Activated CD4-positive, alpha-beta T cell treated with anti-CD3 and anti-CD28 coated beads for 48 hours (primary cell): ENCODE measurements at regions not wholly inside any gene's neighbourhood (a gene's known extent, or its start where the extent isn't known, plus 50 kb on each side); places are given as distances from the start of the nearest gene placed in this dataset.

Experiments used
- DNase-seq: peaks from one replicate; pipeline ENCODE4 v3.0.0-alpha.2; 2020

DNA sequence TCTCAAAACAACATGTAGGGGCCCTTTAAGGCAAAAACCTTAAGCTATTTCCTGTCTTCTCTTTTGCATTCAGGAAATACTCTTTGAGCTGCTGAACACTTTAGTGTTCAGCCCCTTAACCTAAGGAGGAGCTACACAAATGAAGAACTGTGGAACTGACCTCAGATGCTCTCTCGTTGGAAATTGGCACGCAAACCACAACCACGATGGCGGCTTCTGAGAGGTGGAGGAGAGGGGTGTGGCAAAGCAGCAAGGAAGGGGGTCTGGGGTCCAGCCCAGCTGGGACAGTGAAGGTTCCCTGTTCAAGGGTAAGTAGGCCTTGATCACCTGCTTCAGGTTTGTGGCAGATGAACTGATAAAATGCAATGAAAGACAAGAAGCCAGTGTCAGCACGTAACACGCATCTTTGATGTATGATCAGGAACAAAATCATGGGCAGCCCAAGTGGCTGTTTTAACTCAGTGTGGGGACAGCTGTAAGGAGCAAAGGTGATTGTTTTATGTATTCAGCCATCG lies 291.6 kb upstream of the TNRC6C start:
- peak; percentile 71 for DNase-seq

DNA sequence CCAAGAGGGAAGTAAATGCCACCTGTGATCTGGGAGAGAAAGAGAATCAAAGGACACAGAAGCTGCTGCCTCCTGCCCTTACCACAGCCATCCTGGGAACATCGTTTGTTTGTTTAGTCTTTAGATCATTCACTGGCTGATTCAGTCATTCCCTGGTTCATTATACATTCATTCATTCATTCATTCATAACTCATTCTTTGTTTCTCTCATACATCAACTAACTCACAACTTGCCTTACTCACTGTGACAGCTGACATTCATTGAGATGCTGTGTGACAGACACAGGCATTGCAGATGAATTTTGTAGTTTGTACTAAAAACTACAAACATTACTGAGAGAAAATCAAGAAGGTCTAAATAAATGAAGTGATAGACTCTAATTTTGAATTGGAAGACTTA lies 291.0 kb upstream of the TNRC6C start:
- DNase-seq: no peak

DNA sequence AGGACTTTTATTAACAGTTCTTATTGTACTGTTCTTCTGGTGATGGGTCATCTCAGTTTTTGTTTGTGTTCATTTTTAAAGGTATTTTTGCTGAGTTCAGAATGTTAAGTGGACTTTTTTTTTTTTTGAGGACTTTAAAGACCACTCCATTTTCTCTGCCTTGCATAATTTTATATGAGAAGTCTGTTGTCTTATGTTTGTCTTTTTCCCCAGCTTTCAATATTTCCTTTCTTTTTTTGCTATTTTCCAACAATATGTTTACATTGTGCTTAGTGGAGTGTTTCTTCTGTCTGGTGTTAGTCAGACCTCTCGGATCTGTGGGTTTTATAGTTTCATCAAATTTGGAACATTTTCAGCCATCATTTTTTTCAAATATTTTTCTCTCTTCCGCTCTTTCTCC lies 290.0 kb upstream of the TNRC6C start:
- no peak for DNase-seq

DNA sequence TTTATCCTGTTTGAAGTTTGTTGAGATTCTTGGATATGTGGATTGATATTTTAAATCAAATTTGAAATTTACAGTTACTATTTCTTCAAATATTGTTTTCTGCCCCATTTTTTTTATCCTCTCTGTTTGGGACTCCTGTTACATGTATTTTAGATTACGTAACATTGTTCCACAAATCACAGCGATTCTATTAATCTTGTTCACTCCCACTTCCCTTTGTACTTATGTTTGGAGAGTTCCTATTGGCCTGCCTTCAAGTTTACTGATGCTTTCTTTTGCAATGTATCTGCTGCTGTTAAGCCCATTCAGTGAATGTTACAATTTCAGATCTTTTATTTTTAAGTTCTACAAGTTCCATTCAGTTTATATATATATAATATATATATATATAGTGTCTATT lies 288.3 kb upstream of the TNRC6C start:
- DNase-seq: no peak

DNA sequence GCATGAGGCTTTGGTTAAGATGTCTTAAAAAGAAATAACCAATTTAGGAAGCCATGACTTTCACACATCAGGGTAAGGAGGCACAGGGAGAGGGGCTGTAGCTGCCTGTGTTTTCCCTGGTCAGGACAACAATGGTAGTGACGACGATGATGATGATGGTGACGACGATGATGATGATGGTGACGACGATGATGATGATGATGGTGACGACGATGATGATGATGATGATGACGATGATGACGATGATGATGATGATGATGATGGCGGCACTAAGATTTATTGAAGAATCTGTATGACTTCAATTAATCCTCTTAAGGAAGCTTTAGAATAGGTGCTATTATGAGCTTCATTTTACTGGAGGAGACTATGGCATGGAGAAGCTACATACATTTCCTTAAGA lies 284.1 kb upstream of the TNRC6C start:
- DNase-seq: no peak

DNA sequence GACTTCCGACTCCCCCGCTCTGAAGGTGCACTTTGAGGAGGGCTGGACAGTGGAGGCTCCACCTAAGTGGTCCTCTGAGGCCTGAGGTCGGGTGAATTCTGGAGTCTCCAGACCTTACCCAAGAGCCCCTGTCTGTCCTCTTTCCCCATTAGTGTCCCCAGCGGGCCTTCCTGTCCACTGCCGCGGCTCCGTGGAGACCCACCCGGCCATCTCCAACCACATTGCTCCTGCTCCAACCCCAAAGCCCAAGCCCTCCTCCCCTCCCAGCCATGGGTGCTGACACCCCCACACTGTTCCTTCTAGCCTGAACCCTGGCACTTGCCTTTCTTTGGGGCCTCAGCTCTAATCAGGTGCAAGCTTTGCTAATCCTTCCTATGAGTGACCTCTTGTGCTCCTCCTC lies 283.1 kb upstream of the TNRC6C start:
- no peak for DNase-seq

DNA sequence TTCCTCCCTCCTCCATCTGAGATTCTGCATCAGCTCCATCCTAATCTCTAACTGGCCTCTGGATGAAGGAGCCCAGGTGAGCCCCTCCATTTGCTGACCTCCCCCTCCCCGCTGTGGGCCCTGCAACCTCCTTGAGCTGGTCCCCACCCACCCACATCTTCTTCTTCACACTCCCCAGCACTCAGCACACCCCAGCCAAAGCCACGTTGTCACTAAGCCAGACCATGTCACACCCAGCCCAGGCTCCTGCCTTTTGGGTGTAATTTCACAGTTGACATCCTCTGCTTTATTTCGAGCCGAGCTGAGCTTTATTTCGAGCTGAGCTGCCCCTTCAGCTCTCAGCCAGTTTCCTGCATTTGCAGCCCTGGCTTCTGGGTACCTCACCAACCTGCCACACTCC lies 282.7 kb upstream of the TNRC6C start:
- no peak for DNase-seq

DNA sequence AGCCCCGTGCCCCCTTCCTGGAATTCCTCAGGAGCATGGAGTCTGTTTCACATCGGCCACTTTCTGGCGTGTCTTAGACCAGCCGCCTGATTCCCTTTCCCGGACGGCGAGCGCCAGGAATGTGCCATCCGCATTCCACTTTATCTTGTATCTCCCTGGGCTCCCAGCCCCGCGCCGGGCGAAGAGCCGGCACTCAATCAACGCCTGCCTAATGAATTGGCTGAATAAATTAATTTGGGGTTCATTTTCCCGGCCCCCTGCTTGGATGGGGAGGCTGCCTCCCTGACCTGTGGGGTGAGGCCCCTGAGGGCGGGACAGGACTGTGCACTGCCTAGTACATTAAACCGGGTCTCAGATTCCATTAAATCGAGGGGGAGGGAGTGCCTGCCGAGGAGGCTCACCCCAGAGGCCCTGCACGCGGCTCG lies 282.3 kb upstream of the TNRC6C start:
- DNase-seq: no peak

DNA sequence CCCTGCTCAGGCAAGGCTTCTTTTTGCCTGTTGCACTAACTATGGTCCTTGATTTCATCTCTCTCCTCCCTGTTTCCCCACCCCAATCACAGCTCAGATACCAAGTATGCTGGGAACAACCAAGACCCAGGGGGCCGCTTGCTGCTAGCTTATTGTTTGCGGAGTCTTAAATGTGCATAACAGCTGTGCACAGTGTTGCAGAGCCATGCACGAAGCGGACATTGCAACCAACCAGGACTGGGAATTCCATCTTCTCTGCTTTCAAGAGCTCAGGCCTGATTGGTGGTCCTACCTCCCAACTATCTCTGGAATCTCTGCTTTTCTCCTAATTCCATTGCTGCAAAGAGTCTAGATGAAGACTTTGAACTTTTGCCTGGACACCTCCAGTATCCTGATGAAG lies 281.3 kb upstream of the TNRC6C start:
- no peak for DNase-seq

DNA sequence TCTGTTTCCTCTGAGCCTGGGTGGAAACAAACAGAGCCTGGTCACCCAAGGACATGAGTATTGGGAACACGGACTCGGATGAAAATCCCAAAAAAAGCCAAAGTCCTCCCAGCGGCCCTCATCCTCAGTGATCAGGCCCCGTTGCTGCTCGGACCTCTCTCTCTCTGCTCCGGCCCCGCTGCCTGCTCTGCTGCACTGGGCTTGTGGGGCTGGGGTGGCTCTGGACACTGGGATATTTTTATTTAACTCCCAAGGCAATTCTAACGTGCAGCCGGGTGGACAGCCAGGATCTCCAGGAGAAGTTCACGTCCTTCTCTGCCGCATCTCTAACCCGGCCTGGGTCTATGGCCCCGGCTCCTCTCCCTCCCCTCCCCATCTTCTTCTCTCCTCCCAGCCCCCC lies 280.9 kb upstream of the TNRC6C start:
- no peak for DNase-seq

DNA sequence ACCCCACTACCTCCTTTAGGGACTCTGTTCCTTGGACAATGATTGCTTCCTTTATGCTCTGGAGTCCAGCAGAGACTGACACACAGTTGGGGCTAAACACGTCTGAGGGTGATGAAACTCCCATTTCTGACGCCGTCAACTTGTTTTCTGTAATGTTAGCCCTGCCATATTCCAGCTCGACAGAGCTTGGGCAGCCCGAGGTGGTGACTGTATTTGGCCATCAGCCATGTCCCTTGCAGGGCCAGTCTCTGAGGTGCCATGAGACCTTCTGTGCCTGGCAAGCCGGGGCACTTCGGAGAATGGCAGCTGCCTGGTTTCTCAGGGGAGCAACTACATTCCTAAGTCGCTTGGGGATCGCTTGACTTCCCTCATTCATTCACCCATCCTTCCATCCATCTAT lies 278.9 kb upstream of the TNRC6C start:
- DNase-seq: no peak

DNA sequence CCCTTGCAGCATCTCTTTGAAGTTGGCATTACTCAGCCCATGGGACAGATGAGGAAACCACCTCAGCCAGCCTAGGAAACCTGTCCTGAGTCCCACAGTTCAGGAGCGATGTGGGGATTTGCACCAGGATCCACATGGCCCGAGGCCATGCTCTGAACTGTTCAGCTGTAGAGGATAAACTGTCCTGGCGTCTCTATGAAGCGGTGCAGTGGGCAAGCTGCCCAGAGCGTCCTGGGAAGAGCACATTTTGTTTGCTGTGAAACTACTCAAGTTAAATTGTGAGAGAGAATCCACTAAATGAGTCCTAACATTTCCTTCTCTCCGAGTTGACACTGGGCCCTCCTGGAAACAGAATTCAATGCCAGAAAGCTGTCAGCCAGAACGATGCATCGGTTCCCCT lies 276.6 kb upstream of the TNRC6C start:
- DNase-seq: no peak

DNA sequence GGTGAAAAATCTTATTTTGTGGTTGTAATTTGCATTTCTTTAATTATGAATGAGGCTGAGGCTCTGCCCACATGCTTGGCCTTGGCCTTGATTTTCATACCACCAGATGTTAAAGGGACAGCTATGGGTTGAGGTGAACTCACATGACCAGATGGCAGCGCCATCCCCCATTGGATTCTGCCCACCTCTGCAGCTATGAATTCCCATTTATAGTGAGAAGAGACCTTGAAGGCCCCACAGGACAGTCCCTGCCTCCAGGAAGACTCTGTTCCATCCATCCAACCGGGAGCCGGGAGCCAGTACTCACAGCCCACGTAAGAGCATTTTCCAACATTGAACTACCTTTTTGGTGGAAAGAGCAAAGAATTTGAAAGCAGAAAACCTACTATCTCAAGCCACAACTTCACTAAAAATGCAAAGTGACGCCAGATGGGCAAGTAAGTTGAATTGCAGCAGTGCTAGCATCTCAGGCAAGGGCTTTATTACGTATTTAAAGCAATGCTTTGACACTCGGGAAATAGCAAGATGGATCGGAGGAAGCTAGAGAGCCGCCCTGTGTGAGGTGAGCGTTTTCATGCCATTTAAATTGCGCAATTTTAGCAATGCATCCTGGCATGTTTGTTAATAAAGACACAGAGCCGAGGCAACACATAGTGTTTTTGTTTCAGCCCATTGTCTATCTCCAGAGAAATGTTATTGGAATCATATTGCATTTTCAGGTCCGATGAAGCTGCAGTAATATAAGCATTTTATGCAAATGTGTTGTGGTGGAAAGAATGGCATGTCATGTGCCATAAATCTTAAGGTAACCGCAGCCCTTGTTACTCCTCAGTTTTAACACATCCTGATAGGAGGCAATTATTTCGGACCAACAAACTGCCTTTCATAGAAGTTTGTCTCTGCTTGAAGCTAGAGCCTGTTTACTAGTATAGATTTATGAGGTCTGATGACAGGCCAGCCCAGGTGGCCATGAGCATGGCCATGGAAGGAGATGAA lies 273.4 kb upstream of the TNRC6C start:
- DNase-seq: no peak

DNA sequence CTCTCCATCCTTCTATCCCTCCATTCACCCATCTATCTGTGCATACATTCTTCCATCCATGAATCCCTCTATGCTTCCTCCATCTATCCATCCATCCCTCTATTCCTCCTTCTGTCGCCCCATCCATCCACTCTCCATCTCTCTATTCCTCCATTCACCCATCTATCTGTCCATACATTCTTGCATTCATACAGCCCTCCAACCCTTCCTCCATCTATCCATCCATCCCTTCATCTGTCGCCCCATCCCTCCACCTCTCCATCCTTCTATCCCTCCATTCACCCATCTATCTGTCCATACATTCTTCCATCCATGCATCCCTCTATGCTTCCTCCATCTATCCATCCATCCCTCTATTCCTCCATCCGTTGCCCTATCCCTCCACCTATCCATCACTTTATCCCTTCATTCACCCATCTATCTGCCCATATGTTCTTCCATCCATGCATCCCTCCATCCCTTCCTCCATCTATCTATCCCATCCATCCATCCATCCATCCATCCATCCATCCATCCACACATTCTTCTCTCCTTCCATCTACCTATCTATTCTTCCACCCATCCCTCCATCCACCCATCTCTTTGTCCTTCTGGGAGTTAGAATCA lies 272.5 kb upstream of the TNRC6C start:
- no peak for DNase-seq

DNA sequence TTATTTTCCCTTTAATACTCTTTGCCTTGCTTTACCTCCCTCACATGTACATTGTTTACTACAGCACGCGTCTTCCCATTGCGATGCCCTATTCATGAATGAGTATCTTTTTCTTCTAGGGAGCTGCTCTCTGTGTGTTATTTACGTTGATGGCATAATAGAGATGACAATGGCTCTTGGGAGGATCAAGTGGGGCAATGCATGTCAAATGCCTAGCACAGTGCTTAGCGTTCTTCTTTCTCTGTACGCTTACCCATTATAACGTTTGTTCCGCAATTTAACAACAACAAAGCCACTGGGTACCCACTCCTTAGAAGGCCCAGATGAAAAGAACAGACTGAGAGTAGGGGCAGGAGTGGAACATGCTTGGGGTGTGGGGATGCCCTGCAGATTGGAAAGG lies 271.6 kb upstream of the TNRC6C start:
- no peak for DNase-seq

DNA sequence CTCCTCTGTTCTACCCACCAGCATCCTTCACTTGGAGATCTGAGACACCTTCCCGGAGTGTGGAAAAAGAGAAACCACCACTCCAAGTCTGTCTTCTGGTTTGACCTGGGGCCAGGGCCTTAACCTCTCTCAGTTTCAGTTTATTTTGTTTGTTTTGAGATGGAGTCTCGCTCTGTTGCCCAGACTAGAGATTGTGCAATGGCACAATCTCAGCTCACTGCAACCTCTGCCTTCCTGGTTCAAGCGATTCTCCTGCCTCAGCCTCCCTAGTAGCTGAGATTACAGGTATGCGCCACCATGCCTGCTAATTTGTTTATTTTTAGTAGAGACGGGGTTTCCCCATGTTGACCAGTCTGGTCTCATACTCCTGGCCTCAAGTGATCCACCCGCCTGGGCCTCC lies 271.1 kb upstream of the TNRC6C start:
- no peak for DNase-seq

DNA sequence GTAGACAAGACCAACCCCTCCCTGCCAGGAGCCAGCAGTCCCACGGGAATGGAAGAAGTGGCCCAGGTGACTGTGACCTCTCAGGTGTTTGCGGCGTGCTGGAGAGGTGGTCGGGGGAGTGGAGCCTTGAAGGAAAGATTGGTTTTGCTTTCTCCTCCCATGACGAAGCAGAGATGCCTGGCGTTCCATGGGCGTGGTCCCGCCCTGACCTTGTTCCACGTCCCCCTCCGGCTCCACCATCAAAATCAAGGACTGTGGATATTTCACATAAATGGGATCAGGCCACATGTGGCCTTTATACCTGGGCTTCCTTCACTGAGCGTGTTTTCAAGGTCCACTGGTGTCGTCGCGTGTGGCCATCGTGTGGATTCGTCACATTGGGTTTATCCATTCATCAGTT lies 270.6 kb upstream of the TNRC6C start:
- no peak for DNase-seq

DNA sequence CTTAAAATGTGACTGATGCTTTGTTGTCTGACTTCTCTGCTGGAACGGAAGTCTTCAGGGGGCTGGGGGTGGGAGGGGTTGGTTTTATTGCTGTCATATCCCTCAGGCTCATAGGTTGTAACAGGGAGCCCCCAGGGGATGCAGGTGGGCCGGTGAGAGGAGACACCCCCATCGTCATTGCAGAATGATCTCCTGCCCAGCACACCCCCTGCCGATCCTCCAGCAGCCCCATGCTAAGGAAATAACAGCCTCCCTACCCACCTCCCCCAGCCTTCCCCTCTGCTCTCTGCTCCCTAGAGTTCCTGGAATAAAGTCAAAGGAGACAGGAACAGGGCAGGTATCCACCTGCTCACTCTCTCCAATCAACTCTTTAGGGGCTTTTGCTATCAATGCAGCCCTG lies 270.1 kb upstream of the TNRC6C start:
- DNase-seq: no peak

DNA sequence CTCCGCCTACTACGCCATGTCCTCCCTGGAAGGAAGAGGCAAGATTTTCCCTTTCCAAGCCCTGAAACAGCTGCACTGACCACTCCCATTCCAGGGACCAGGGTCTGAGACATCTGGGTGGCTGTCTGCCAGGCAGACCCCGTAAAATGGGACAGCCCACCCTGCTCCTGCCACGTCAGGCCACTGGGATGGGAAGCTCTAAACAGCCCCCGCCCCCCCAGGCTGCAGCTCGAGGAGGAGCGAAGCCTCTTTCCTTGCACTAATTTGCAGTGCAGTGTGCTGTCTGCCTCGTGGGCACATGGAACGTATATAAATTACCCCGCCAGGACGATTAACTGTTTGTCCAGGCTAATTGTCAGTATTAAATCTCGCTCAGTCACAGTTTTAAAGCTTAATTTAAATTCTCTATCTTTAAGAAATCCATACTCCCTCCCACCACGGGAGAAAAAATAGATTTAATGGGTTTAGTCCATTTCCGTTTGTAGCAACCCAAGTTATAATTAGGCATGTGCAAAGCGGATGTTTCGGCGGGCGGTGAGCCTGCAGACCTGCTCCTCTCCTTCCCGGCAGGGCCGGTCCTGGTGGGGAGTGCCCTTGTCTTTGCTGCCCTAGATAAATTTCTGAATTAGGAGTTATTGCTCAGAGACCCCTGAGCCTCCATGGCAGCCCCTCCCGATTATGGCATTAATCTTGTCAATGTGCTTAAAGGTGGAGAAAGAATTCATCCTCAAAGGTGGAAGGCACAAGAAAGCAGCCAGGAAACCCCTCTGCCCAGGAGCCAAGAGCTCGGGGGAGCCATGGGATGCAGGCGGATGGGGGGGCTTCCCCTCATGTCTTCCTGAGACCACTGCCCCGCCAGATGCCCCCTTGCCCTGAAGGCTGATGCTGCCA lies 268.0 kb upstream of the TNRC6C start:
- DNase-seq: peak; percentile 21

DNA sequence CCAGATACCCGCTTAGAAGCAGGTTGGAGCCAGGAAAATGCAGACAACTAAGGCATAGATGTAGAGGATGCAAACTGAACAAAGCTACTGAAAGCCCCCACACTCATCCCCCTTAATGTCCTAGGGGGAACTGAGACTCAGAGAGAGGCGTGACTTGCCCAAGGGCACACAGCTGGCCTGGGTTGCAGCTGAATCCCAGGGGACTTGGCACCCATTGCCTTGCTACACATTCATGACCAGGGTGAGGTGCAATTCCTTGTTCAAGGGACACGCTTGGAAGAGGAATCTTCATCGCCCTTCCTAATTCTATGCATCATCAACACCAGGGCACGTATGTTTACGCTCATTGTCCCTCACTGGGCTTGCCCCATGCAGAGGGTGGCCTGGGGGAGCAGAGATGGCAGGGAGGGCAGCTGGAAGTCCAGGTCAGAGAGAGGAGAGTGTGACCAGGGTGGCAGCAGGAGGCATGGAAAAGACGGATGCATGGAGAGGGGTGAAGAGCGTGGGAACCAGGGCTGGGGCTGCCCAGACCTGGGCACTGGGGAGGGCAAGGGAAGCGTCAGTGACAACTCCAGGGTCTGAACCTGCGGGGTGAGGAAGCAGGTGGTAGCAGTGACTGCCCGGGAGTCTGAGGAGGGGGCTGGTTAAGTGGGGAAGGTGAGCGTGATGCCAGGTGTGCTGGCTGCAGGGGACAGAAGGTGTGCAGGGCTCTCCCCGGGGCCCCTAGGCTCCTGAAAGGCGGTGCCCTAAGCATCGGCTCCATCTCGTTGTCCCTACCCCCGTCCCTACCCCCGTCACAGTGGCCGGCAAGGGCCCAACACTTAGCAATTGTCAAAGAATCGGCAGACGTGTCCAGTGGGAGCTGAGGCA lies 267.1 kb upstream of the TNRC6C start:
- DNase-seq: no peak

DNA sequence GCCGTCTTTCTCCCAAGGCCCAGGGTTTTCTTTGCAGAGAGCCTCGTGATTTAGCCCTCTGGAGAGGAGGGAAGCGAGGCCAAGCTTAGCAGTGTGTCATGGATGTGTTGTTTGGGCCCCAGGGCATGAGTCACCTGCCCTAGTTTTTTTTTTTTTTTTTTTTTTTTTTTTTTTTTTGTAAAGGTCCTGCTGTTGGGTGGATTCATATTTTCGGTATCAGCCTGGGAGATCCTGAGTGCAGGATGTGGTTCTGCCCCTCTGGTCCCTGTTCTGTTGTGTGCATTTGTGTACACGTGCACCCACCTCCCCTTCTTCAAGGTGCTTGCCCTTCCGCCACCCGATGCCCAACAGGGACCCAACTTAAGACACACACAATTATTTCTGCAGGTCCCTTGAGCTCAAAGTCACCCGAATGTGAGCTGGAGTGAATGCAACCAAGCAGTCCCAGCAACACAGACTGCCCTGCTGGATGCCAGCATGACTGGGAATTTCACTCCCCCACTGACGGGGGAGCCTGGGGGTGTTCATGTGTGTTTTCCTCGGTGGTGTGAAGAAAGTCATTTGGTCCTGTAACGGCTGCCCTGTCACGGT lies 265.8 kb upstream of the TNRC6C start:
- peak; percentile 21 for DNase-seq

DNA sequence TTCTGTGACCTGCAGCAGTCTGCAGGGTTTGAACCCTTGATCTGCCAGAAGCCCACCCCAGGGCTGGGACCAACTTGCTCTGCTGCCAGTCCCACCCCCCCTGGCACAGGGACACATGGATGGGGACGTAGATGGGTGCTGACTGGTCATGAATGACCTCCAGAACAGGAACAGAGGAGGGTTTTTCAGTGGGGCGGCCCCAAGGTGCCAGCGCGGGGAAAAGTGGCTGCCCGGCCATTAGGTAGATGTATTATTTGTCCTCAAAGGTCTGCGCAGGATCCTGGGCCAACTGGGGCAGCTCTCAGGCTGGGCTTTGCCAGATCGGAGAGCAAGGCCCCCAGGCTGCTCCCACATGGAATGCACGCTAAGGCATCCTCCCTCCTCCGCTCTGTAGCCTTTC lies 265.2 kb upstream of the TNRC6C start:
- no peak for DNase-seq
